Sigmoid colon (tissue), 4 donors: ENCODE measurements at regions not wholly inside any gene's neighbourhood (a gene's known extent, or its start where the extent isn't known, plus 50 kb on each side); places are given as distances from the start of the nearest gene placed in this dataset.

Source experiments
- POLR2A ChIP-seq, 2 donors: fragments of 450-650 bp; IDR thresholded peaks; one replicate each; pipeline ENCODE4 v1.6.1; 2016; ENCODE audit warnings: antibody characterized with exemption in 2 of 2, mild to moderate bottlenecking in 2 of 2, moderate library complexity in 2 of 2
- POLR2AphosphoS5 ChIP-seq, 4 donors: sonication (generic); formaldehyde crosslinking; IDR thresholded peaks; one replicate each; pipeline ENCODE4 v1.6.1; 2017; ENCODE audit warnings: antibody characterized with exemption in 4 of 4
- TF ChIP-seq, protein P1 (sequence below), 4 experiments: fragments of 450-650 bp in 3 of 4; fragments of 200-600 bp in 1 of 4; IDR thresholded peaks; one replicate each; pipeline ENCODE4 v1.5.1; 2016 to 2019; ENCODE audit warnings: antibody characterized with exemption in 4 of 4, mild to moderate bottlenecking in 3 of 4, moderate library complexity in 2 of 4

DNA sequence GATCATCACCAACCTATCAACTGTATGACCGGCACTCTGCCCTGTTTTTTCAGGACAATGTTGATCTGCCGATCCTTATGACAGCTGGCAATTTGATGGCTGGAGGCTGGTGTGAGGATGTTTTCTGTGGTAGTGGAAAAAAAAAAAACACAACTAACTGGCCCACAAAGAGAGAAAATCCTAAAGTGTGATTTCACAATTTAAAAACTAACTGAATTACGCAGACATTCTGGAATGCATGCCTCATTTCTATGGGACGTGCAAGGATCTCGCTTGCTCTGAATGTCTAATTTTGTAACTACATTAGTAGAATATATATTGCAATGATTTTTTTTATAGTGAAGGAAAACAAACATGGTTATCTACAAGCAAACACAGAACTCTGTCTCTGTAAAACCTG is 590.5 kb downstream of the ETS1 start:
- no peak for TF ChIP-seq POLR2A (IDR thresholded peaks at IDR 0.05)
- no peak for TF ChIP-seq POLR2AphosphoS5 (IDR thresholded peaks at IDR 0.05)
- TF ChIP-seq, protein P1, sequence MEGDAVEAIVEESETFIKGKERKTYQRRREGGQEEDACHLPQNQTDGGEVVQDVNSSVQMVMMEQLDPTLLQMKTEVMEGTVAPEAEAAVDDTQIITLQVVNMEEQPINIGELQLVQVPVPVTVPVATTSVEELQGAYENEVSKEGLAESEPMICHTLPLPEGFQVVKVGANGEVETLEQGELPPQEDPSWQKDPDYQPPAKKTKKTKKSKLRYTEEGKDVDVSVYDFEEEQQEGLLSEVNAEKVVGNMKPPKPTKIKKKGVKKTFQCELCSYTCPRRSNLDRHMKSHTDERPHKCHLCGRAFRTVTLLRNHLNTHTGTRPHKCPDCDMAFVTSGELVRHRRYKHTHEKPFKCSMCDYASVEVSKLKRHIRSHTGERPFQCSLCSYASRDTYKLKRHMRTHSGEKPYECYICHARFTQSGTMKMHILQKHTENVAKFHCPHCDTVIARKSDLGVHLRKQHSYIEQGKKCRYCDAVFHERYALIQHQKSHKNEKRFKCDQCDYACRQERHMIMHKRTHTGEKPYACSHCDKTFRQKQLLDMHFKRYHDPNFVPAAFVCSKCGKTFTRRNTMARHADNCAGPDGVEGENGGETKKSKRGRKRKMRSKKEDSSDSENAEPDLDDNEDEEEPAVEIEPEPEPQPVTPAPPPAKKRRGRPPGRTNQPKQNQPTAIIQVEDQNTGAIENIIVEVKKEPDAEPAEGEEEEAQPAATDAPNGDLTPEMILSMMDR (IDR thresholded peaks at IDR 0.05), result no peak
